22Rv1 (cell line): ENCODE measurements at regions not wholly inside any gene's neighbourhood (a gene's known extent, or its start where the extent isn't known, plus 50 kb on each side); places are given as distances from the start of the nearest gene placed in this dataset.
"Not testable (repeated sequence)": the region's sequence is repeated elsewhere in the genome, so short reads cannot be mapped to it uniquely, and the experiment has no call there.

ENCODE experiments used
- H3K27ac ChIP-seq: fragments of 450-650 bp; 2 replicates; pipeline ENCODE4 v1.5.1; 2017
- ZFX ChIP-seq: fragments of 450-650 bp; IDR thresholded peaks from 2 replicates; pipeline ENCODE4 v1.6.1; 2017; ENCODE audit warnings: antibody characterized with exemption, borderline replicate concordance
- TF ChIP-seq, protein P1 (sequence below): fragments of 450-650 bp; IDR thresholded peaks from 2 replicates; pipeline ENCODE4 v1.5.1; 2017; ENCODE audit warnings: mild to moderate bottlenecking

DNA sequence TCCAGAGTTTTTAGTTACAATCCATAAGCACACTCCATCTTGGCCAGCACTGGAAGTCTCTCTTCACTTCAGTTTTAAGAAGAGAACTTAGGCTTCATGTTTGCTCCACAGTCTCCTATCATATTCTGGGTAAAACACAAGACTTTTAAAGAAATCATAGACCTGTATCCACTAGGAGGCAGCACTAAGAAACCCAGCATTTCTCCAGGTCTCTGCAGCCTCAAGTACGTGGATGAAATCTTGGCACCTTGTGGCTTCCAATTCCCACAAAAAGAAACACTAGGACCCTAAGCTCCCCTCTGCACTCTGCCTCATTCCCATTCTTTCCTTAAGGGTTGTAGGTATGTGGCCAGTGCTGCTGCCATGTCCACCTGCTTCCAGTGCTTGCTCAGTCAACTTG is 367.3 kb upstream of the CASK start:
- no peak overlapping the region for H3K27ac ChIP-seq
- TF ChIP-seq ZFX: no peak
- TF ChIP-seq, protein P1, sequence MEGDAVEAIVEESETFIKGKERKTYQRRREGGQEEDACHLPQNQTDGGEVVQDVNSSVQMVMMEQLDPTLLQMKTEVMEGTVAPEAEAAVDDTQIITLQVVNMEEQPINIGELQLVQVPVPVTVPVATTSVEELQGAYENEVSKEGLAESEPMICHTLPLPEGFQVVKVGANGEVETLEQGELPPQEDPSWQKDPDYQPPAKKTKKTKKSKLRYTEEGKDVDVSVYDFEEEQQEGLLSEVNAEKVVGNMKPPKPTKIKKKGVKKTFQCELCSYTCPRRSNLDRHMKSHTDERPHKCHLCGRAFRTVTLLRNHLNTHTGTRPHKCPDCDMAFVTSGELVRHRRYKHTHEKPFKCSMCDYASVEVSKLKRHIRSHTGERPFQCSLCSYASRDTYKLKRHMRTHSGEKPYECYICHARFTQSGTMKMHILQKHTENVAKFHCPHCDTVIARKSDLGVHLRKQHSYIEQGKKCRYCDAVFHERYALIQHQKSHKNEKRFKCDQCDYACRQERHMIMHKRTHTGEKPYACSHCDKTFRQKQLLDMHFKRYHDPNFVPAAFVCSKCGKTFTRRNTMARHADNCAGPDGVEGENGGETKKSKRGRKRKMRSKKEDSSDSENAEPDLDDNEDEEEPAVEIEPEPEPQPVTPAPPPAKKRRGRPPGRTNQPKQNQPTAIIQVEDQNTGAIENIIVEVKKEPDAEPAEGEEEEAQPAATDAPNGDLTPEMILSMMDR: peak; percentile 36

GRCh38 chrX:42289492-42290385 is 366.4 kb upstream of the CASK start:
- TF ChIP-seq ZFX: no peak
- TF ChIP-seq, protein P1: no peak
- no peak overlapping the region for H3K27ac ChIP-seq

DNA sequence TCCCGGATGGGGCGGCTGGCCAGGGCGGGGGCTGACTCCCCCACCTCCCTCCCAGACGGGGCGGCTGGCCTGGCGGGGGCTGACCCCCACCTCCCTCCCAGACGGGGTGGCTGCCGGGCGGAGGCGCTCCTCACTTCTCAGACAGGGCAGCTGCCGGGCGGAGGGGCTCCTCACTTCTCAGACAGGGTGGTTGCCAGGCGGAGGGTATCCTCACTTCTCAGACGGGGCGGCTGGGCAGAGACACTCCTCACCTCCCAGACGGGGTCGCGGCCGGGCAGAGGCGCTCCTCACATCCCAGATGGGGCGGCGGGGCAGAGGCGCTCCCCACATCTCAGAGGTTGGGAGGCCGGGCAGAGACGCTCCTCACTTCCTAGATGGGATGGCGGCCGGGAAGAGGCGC is 362.3 kb upstream of the CASK start:
- not testable (repeated sequence) for H3K27ac ChIP-seq

DNA sequence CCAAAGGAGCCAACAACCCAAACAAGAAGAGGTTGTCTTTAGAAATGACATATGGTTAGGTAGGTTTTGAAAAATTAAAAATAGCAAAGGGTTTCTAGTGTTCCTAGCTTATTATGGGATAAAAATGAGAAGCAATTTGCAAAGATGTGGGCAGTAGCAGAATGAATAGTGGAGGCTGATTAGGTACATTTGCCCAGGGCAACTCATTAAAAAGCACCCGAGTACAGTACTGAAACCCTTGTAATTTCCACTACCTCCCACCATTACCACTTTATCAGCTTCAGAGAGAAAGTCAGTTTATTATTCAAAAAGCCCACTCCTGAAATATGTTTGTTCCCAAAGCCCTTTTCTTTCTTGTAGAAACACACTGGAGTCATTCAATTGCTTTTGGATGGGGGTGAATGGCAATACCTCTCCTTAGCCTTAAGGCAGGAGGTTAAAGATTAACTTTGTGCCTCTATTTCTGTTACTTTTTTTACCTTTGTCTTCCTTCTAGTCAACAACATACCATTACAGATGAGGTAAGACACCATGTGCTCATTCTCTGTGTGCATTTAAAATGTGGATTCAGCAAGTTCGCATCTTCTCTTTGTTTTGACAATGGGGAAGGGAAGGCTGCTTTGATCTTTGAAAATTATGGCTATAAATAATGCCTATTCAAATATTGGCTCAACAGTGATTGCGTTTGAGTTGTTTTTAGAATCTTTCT is 353.8 kb upstream of the CASK start:
- no peak for TF ChIP-seq ZFX
- TF ChIP-seq, protein P1: no peak
- H3K27ac ChIP-seq: peak overlapping the region; percentile 3; the same call in 1 of the 2 replicates

DNA sequence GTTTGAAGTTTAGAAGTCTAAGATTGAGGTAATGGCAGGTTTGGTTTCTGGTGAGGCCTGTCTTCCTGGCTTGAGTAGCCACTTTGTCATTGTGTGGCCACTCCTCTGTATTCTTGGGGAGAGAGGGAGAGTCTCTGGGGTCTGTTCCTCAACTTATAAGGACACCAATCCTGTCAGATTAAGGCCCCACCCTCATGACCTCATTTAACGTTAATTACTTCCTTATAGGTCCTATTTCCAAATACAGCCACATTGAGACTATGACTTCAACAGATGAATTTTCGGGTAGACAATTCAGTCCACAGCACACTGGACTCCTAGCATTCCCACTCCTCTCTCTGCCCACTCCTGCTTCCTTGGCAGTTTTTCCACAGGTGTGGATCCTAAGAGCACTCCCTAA is 350.8 kb upstream of the CASK start:
- TF ChIP-seq, protein P1: no peak
- TF ChIP-seq ZFX: no peak
- H3K27ac ChIP-seq: no peak overlapping the region

- no peak overlapping the region for H3K27ac ChIP-seq
- TF ChIP-seq ZFX: no peak
- TF ChIP-seq, protein P1: no peak
Measured at GRCh38 chrX:42273387-42273786, 350.0 kb upstream of the CASK start.

GRCh38 chrX:42269186-42269585 is 345.8 kb upstream of the CASK start:
- TF ChIP-seq, protein P1: no peak
- TF ChIP-seq ZFX: no peak
- H3K27ac ChIP-seq: no peak overlapping the region
